Heart left ventricle (tissue), 16 donors: ENCODE measurements at regions not wholly inside any gene's neighbourhood (a gene's known extent, or its start where the extent isn't known, plus 50 kb on each side); places are given as distances from the start of the nearest gene placed in this dataset.

Source experiments
- ATAC-seq, 4 donors: fragments of 200-7000 bp; cut with Tn5 transposase; one replicate each; pipeline ENCODE4 v1.9.1; 2020 to 2022; ENCODE audit warnings: moderate library complexity in 4 of 4, mild to moderate bottlenecking in 3 of 4, moderate number of reproducible peaks in 1 of 4
- DNase-seq, 5 donors: peaks; one replicate each; pipeline ENCODE4 v3.0.0-alpha.2; 2020
- H3K27ac ChIP-seq, 12 donors: fragments of 200-600 bp; sonication (generic) in 4 of 12; one replicate each; pipeline versions ENCODE4 v1.5.0 to v1.8.0; 2016 to 2022; ENCODE audit warnings: mild to moderate bottlenecking in 2 of 12
- H3K27me3 ChIP-seq, 9 donors: fragments of 200-600 bp; sonication (generic) in 2 of 9; one replicate each; pipeline versions ENCODE4 v1.5.1 to v1.8.0; 2016 to 2022; ENCODE audit warnings: mild to moderate bottlenecking in 3 of 9
- H3K36me3 ChIP-seq, 9 donors: fragments of 200-600 bp; sonication (generic) in 2 of 9; one replicate each; pipeline versions ENCODE4 v1.5.0 to v1.8.0; 2018 to 2022; ENCODE audit warnings: mild to moderate bottlenecking in 2 of 9
- H3K4me1 ChIP-seq, 12 donors: fragments of 200-600 bp; sonication (generic) in 4 of 12; one replicate each; pipeline versions ENCODE4 v1.5.0 to v1.8.0; 2016 to 2022; ENCODE audit warnings: mild to moderate bottlenecking in 3 of 12
- H3K4me3 ChIP-seq, 12 donors: fragments of 200-600 bp; sonication (generic) in 4 of 12; one replicate each; pipeline versions ENCODE4 v1.5.0 to v1.8.0; 2017 to 2022; ENCODE audit warnings: mild to moderate bottlenecking in 9 of 12, moderate library complexity in 4 of 12
- H3K9me3 ChIP-seq, 12 donors: fragments of 200-600 bp; sonication (generic) in 4 of 12; one replicate each; pipeline versions ENCODE4 v1.5.0 to v1.8.0; 2016 to 2022; ENCODE audit warnings: mild to moderate bottlenecking in 1 of 12
- POLR2A ChIP-seq, 2 donors: fragments of 450-650 bp; IDR thresholded peaks; one replicate each; pipeline ENCODE4 v1.6.1; 2017; ENCODE audit warnings: antibody characterized with exemption in 2 of 2, mild to moderate bottlenecking in 2 of 2, moderate library complexity in 2 of 2
- WGBS, 4 donors: extraction: QIAGEN DNeasy Blood & Tissue Kit in 2 of 4; methylation state at CpG; one replicate each; pipeline versions ENCODE4 v1.1.5 to v1.1.7; 2013 to 2018; 5-methylcytosine and 5-hydroxymethylcytosine counted together
- intact Hi-C, 10 donors: fragments of 100-400 bp; cut with DNase I; formaldehyde crosslinking; loops; one replicate each; pipeline versions ENCODE4 v1.11.1 to v1.14.2; 2022
- TF ChIP-seq, protein P1 (sequence below), 12 donors: fragments of 200-600 bp; sonication (generic) in 4 of 12; IDR thresholded peaks; one replicate each; pipeline versions ENCODE4 v1.5.0 to v1.8.0; 2018 to 2022; ENCODE audit warnings: antibody characterized with exemption in 12 of 12, mild to moderate bottlenecking in 5 of 12
- donor health status: ischemic (EF 13 %, LVEDD 7.1; RV severe dilation, severe dysfunction).
- donor health status: healthy with polysubstance abuse.
- donor health status: DM: no; HTN: yes; CAD: no.
- donor health status: DM: no; HTN: no; CAD: no.
- donor health status: ischemic (EF 25% LVEDD 6.9; RV normal size, moderate dysfunction).
- donor health status: ischemic (EF 25% LVEDD 5.7; RV mildly dilated, moderate dysfunction).
- donor health status: healthy.
- donor health status: DM: yes; HTN: yes; CAD: no.
- donor health status: ischemic (EF 35%, LVEDD 5.7; RV mildly dilated, moderate dysfunction).
- donor health status: nonischemic (EF 11% LVEDD 7.7; RV severe dilation, severe dysfunction).
- donor health status: DM: yes; HTN: yes; CAD: no.
- donor health status: PGD.
- donor health status: ischemic (EF 29% LVEDD 5.4; RV normal size, mild dysfunction).
- donor health status: nonischemic (EF 23%, LVEDD 6.1; RV moderate dilation, normal function).

DNA sequence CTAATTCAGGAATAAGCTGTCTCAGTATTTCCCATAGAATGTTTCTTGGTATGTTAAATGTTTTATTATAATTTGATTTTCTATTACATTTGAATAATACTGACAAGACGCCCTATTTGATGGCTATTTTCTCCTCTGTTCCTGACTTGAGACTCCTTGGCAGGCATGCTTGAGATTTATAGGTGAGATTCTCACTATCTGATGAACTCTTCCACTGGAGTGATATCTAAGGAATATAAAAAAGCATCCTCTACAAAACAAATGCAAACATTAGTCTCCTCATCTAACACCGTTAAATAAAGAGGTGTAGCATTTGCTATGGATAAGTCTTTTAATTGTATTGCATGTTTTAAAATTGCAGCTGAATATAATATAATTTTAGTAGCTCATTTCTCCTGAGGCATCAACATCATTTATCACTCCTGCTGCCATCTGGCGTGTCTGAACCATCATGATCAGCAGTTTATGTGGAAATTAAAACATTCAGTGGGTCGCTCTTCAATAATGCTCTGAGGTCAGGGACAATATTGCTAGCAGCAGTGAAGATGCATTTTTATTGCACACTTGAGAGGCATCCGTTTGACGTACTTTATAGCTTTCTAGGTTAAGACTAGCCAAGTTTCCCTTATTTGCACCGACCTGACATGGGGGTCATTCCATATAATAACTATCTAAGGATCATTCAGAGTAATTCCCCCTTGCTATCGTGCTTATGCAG lies 210.4 kb upstream of the GALNTL6 start:
- Histone ChIP-seq H3K27ac (no peak overlapping the region), H3K4me1 (no peaks in the 10 kb centered on the region), H3K9me3 (peaks cover 0 to 8% (median 0%) of the 10 kb centered on the region in 12 donors), H3K4me3 (no peak overlapping the region), H3K36me3 (no peaks in the 10 kb centered on the region), H3K27me3 (no peaks in the 10 kb centered on the region)
- intact Hi-C loops, result no loop called here
- TF ChIP-seq POLR2A (IDR thresholded peaks at IDR 0.05), result no peak
- TF ChIP-seq, protein P1, sequence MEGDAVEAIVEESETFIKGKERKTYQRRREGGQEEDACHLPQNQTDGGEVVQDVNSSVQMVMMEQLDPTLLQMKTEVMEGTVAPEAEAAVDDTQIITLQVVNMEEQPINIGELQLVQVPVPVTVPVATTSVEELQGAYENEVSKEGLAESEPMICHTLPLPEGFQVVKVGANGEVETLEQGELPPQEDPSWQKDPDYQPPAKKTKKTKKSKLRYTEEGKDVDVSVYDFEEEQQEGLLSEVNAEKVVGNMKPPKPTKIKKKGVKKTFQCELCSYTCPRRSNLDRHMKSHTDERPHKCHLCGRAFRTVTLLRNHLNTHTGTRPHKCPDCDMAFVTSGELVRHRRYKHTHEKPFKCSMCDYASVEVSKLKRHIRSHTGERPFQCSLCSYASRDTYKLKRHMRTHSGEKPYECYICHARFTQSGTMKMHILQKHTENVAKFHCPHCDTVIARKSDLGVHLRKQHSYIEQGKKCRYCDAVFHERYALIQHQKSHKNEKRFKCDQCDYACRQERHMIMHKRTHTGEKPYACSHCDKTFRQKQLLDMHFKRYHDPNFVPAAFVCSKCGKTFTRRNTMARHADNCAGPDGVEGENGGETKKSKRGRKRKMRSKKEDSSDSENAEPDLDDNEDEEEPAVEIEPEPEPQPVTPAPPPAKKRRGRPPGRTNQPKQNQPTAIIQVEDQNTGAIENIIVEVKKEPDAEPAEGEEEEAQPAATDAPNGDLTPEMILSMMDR (IDR thresholded peaks at IDR 0.05), result no peak
- no peak for DNase-seq
- ATAC-seq, result no peak
- 70 to 76% (median 74%) methylated on average over 8 of the region's 8 CpGs for WGBS, 4 donors

DNA sequence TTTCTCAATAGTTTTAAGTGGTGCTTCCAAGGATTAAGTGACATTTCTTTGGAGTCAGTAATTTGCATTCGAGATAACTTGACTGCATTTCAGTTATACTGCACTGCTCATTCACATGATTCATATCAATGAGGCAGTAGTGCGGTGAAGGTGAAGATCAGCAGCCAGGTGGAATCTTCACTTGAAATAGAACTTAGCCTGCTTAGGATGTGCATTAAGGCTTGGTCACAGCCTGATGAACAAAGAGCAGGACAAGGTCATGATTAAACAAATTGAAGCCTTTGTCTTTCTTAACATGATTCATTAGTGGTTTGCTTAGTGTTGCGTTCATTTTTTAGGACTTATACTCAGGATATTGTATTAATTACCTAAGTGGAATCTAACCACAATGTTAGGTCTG lies 212.1 kb upstream of the GALNTL6 start:
- TF ChIP-seq, protein P1 (IDR thresholded peaks at IDR 0.05), result no peak
- TF ChIP-seq POLR2A (IDR thresholded peaks at IDR 0.05), result no peak
- DNase-seq, result no peak
- H3K27me3 ChIP-seq, result no peaks in the 10 kb centered on the region
- H3K9me3 ChIP-seq, result no peaks in the 10 kb centered on the region
- H3K4me3 ChIP-seq, result no peak overlapping the region
- no peak overlapping the region for H3K27ac ChIP-seq
- no peaks in the 10 kb centered on the region for H3K4me1 ChIP-seq
- intact Hi-C loops, result no loop called here
- 75 to 88% (median 85%) methylated on average over 3 of the region's 3 CpGs for WGBS, 4 donors
- no peak for ATAC-seq
- no peaks in the 10 kb centered on the region for H3K36me3 ChIP-seq

DNA sequence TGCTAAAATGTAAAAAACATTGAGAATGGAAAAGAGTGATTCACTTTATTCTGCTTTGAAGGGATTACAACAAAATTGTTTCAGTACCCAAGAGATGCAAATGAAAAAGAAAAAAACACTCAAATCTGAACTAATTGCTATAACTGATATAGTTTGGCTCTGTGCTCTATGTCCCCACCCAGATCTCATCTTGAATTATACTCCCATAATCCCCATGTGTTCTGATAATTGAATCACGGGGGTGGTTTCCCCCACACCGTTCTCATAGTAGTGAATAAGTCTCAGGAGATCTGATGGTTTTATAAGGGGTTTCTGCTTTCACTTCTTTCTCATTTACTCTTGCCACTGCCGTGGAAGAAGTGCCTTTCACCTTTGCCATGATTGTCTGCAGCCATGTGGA lies 213.6 kb upstream of the GALNTL6 start:
- WGBS, 4 donors, result 66 to 77% (median 72%) methylated on average over 3 of the region's 3 CpGs

DNA sequence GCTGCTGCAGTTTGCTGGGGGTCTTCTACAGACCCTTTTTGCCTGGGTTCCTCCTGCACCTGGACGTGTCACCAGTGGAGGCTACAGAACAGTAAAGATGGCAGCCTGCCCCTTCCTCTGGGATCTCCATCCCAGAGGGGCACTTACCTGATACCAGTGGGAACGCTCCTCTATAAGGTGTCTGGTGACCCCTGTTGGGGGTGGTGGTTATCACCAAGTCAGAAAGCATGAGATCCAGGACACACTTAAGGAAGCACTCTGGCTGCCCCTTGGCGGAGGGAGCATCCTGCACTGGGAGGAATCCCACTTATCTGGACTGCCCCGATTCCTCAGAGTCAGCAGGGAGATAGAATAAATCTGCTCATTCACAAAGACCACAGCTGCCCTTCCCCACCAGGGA lies 218.9 kb upstream of the GALNTL6 start:
- Histone ChIP-seq H3K4me3 (no peak overlapping the region), H3K4me1 (no peaks in the 10 kb centered on the region), H3K27ac (no peak overlapping the region), H3K9me3 (no peaks in the 10 kb centered on the region), H3K36me3 (no peaks in the 10 kb centered on the region), H3K27me3 (no peaks in the 10 kb centered on the region)
- 66 to 70% (median 68%) methylated on average over 3 to 4 of the region's 4 CpGs for WGBS, 4 donors
- DNase-seq (no peak), ATAC-seq (no peak)
- intact Hi-C loops, result no loop called here
- TF ChIP-seq, protein P1 (IDR thresholded peaks at IDR 0.05), result no peak
- no peak for TF ChIP-seq POLR2A (IDR thresholded peaks at IDR 0.05)

More for the DNA sequence above, 213.6 kb upstream of the GALNTL6 start:
- H3K4me1 ChIP-seq, result no peaks in the 10 kb centered on the region
- no peak overlapping the region for H3K27ac ChIP-seq
- no peaks in the 10 kb centered on the region for H3K9me3 ChIP-seq
- intact Hi-C loops, result no loop called here
- no peaks in the 10 kb centered on the region for H3K36me3 ChIP-seq
- no peak for DNase-seq
- no peak for TF ChIP-seq POLR2A (IDR thresholded peaks at IDR 0.05)
- TF ChIP-seq, protein P1 (IDR thresholded peaks at IDR 0.05), result no peak
- no peak overlapping the region for H3K4me3 ChIP-seq
- no peaks in the 10 kb centered on the region for H3K27me3 ChIP-seq
- no peak for ATAC-seq
